CMK (cell line): ENCODE measurements at regions not wholly inside any gene's neighbourhood (a gene's known extent, or its start where the extent isn't known, plus 50 kb on each side); places are given as distances from the start of the nearest gene placed in this dataset.
"Not testable (repeated sequence)": the region's sequence is repeated elsewhere in the genome, so short reads cannot be mapped to it uniquely, and the experiment has no call there.

Experiments
- DNase-seq: peaks from one replicate; pipeline ENCODE4 v3.0.0-alpha.2; 2010; ENCODE audit warnings: low read depth

- DNase-seq = no peak
These were observed 210.9 kb upstream of the SPRY2 start for GRCh38 chr13:80551650-80552497.

DNA sequence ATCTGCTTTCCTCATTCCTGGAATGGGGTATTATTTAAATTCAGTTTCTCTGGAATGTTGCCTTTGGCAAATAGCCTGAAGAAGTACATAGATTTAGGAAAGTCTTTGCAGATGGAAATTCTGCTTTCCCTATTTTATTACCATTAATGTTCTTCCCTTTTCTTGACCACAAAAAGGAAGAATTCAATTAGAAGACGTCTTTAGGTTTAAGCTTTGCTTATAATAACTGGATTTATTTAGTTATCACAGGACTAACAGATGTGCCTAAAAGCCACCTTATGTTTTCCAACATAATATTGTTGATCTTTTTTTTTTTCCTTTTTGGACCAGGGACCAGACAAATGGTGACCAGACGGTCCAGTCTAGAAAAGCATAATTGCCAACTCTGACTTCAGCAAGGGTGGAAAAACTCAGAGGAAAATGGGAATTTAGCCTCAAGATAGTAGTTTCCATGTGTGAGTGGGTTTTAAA, 210.1 kb upstream of the SPRY2 start:
- no peak for DNase-seq

- no peak for DNase-seq
These were observed 208.0 kb upstream of the SPRY2 start for GRCh38 chr13:80548915-80549314.

- no peak for DNase-seq
These were observed 207.2 kb upstream of the SPRY2 start for GRCh38 chr13:80547885-80548825.

- no peak for DNase-seq
These were observed 206.4 kb upstream of the SPRY2 start for GRCh38 chr13:80547341-80547740.

GRCh38 chr13:80533175-80533574, 192.2 kb upstream of the SPRY2 start:
- no peak for DNase-seq

DNA sequence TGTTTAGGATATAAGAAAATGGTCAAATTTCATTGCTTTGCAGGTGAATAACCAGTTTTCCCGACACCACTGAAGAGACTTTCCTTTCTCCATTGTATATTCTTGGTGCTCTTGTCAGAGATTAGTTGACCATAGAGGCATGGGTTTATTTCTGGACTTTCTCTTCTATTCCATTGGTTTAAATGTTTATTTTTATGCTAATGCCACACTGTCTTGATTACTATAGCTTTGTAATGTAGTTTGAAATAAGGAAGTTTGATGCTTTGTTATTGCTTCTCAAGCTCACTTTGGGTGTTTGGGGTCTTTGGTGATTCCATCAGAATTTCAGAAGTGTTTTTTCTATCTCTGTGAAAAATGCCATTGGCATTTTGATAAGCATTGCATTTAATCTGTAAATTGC, 190.0 kb upstream of the SPRY2 start:
- DNase-seq = no peak

DNA sequence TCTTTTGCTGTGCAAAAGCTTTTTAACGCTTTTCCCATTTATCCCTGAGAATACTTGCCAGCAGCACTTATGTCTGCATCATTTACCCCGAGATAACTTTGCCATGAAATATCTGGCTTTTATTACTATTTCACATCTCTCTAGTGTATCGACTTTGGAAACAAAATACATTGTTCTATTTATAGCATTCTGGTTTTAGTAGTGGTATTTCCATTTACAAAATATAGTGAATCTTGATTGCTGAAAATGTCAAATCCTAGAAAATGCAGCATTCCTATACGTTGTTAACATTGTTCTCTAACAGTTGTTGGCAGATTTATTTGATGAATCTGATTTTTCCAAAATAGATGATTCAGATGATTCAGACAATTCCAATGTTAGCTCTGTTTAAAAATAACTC, 189.3 kb upstream of the SPRY2 start:
- no peak for DNase-seq

- DNase-seq = no peak
These were observed 188.8 kb upstream of the SPRY2 start for GRCh38 chr13:80529734-80530133.

- no peak for DNase-seq
These were observed 187.8 kb upstream of the SPRY2 start for GRCh38 chr13:80528733-80529132.

DNA sequence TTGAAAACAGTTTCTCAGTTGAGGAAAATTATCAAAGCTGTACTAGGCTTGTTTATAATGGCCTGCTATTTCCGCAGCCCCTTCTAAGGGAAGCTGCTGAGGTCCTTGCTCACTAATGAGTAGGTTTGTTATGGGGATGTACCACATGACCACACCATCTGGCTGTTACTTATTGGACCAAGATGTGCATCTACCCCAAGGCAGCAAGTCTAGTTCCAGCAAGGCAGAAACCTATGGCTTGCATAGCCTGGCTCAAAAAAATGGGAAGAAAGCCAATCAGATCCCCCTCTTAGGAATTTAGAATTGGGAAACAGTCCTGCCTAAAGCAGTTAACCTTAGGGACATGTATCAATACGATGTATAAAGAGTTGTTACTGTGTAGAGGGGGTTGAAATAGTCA, 186.5 kb upstream of the SPRY2 start:
- DNase-seq = no peak

GRCh38 chr13:80524447-80525215, 183.7 kb upstream of the SPRY2 start:
- DNase-seq = no peak

- no peak for DNase-seq
These were observed 182.2 kb upstream of the SPRY2 start for GRCh38 chr13:80523134-80523533.

DNA sequence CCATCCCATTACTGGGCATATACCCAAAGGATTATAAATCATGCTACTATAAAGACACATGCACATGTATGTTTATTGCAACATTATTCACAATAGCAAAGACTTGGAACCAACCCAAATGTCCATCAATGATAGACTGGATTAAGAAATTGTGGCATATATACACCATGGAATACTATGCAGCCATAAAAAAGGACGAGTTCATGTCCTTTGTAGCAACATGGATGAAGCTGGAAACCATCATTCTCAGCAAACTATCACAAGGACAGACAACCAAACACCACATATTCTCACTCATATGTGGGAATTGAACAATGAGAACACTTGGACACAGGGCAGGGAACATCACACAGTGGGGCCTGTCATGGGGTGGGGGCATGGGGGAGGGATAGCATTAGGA, 181.5 kb upstream of the SPRY2 start:
- not testable (repeated sequence) for DNase-seq

- no peak for DNase-seq
These were observed 176.0 kb upstream of the SPRY2 start for GRCh38 chr13:80516818-80517348.

GRCh38 chr13:80515296-80515695, 174.4 kb upstream of the SPRY2 start:
- DNase-seq = no peak

DNA sequence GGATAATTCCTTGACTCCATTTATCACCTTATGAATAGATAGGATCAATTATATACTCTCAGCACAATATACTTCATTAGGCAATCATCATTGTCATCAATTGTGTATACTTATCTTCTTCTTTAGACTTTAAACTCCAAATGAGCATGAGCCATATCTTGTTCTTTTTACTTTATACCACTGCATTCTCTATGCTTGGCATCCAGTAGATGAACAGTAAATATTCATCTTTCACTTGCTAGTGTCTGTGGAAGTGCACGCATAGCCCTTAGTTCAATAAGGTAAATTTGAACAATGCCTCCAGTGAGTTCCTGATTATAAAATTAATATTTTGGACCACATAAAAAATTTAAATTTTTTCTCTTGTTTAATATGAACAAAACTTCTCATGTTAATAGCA, 172.3 kb upstream of the SPRY2 start:
- no peak for DNase-seq

GRCh38 chr13:80510686-80511085, 169.8 kb upstream of the SPRY2 start:
- DNase-seq = no peak

- DNase-seq = no peak
These were observed 168.3 kb upstream of the SPRY2 start for GRCh38 chr13:80509264-80509663.

- no peak for DNase-seq
These were observed 167.1 kb upstream of the SPRY2 start for GRCh38 chr13:80508031-80508430.

DNA sequence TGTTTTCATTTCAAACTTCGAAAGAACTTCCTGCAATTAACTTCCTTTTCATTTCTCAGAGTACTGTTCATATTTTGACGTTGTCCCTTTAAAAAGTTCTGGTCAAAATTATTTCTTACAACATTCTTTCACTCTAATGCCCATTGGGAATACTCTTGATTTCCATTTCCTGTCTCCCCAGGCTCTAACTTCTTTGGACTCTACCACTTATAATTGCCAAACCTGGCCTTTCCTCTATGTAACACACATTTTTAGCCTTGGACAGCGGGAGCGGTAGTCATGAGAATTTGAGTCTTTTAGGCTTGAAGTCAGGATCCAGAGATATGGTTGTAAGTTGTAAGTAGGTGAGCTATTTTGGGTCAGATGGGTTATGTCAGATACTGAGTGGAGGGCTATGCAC, 163.5 kb upstream of the SPRY2 start:
- DNase-seq = no peak

GRCh38 chr13:80502359-80502758, 161.4 kb upstream of the SPRY2 start:
- no peak for DNase-seq
